Renal pelvis (tissue), 1 donor: ENCODE measurements at regions not wholly inside any gene's neighbourhood (a gene's known extent, or its start where the extent isn't known, plus 50 kb on each side); places are given as distances from the start of the nearest gene placed in this dataset.

Experiments
- DNase-seq: peaks from one replicate; pipeline ENCODE4 v3.0.0-alpha.2; 2013

GRCh38 chr3:106756901-106757300 lies 620.3 kb upstream of the CCDC54 start:
- DNase-seq = no peak

DNA sequence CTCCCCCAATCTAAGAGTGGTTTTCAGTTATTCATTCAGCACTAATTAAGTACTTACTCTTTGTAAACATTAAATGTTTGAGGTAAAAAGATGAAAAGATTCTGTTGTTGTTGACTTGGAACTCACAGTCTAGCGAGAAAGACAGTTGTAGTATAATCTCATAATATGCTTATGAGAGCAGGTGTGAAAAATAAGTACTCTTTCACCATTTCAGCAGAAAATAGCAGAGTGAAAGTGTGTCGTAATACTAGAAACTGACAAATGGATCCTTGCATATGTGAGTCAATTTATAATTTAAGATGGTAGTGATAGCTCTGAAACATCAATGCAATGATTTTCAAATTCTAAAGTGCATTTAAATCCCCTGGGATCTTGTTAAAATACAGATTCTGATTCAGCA lies 618.8 kb upstream of the CCDC54 start:
- DNase-seq = no peak

DNA sequence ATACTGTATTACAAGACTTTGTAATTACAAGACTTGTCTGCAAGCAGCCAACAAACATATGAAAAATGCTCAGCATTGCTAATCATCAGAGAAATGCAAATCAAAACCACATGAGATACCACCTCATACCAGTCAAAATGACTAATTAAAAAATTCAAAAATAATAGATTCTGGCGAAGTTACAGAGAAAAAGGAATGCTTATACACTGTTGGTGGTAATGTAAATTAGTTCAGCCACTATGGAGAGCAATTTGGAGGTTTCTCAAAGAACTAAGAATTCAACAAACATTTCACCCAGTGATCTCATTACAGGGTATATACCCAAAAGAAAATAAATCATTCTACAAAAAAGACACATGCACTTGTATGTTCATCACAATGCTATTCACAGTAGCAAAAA lies 617.5 kb upstream of the CCDC54 start:
- no peak for DNase-seq

GRCh38 chr3:106765342-106765741 lies 611.9 kb upstream of the CCDC54 start:
- no peak for DNase-seq

- peak; percentile 12 for DNase-seq
Observed at GRCh38 chr3:106768941-106769480, 608.2 kb upstream of the CCDC54 start.

GRCh38 chr3:106773795-106774194 lies 603.4 kb upstream of the CCDC54 start:
- no peak for DNase-seq

DNA sequence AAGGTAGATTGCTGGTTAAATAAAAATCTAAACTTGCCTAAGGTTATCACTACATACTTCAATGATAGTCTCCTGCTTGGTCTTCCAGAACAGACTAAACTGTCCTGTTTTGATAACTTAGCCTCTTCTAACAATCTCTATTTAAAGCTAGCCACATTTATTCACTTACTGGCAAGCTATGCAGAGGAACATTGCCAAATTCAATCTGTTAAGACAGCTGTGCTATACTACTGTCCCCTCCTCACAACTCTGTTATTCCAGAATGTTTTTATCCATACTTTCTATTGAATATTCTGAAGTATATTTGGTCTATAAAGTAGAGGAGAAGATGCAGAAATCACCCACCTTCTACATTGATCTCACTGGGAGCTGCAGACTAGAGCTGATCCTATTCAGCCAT lies 594.0 kb upstream of the CCDC54 start:
- peak; percentile 21 for DNase-seq

GRCh38 chr3:106789276-106789675 lies 588.0 kb upstream of the CCDC54 start:
- DNase-seq = no peak

DNA sequence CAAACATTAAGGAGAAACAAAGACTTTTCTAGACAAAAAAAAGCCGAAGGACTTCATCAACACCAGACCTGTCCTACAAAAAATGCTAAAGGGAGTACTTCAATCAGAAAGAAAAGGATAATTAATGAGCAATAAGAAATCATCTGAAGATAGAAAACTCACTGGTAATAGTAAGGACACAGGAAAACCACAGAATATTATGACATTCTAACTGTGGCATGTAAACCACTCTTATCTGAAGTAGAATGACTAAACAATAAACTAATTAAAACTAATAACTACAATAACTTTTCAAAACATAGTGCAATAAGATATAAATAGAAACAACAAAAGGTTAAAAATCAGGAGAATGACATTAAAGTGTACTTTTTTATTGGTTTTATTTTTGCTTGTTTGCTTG lies 584.5 kb upstream of the CCDC54 start:
- DNase-seq = no peak

- DNase-seq = no peak
Observed at GRCh38 chr3:106794442-106794841, 582.8 kb upstream of the CCDC54 start.

GRCh38 chr3:106795553-106795952 lies 581.7 kb upstream of the CCDC54 start:
- no peak for DNase-seq

DNA sequence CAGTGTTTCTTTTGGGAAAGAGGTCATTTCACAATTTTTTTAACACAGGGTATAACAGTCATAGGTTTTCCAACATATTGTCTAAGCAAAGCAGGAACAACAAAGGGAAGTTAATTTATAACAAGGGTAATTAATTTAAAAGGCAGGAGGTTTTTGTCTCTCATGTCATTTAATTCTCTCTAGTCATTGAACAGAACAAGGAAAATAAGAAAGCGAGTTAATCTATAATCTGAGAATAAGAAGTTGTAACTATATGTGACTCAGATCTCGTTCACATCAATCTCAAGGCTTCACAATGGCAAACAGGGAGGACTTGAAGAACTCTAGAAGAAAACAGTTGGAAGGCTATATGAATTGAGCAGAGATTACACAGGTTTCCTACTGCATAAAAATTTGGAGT lies 579.8 kb upstream of the CCDC54 start:
- no peak for DNase-seq

DNA sequence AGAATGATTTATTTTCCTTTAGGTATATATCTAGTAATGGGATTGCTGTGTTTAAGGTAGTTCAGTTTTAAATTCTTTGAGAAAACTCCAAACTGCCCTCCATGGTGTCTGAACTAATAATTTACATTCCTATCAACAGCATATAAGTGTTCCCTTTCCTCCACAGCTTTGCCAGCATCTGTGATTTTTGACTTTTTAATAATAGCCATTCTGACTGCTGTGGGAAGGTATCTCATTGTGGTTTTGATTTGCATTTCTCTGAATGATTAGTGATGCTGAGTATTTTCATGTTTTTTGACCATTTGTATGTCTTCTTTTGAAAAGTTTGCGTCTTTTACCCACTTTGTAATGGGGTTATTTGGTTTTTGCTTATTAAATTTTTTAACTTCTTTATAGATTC lies 571.6 kb upstream of the CCDC54 start:
- no peak for DNase-seq

DNA sequence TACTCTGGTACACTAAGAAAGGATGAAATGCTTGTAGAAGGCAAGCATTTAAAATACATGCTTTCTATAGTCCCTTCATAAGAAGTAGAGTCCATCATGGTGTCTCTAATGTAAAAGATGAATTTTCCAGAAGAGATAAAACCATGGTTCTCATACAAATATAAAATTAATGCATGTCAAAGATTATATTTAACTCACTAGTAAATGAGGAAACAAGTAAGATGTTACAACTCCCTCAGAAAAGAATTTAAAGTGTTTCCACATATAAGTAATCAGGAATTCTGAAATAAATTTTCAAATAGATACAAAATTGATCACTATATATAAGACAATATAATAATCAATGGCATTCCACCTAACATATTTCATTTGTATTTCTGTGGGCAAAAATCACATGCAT lies 570.3 kb upstream of the CCDC54 start:
- DNase-seq = no peak

DNA sequence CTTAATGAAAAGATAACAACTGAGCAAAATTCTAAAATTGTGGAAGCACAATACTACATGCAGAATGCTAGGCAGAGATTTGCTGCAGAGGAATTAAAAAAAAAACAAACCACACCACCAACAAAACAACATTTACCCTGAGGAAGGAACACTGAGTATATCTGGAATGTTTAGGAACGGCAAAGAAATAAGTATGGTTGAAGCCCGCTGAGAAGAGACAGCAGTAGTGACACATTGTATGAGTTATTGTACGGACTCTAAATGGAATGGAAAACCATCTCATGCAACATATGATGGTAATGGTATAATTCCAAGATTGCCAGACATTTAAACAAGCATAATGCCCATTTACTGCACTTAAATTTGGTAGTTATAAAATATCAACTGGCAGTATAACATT lies 568.2 kb upstream of the CCDC54 start:
- DNase-seq = no peak

DNA sequence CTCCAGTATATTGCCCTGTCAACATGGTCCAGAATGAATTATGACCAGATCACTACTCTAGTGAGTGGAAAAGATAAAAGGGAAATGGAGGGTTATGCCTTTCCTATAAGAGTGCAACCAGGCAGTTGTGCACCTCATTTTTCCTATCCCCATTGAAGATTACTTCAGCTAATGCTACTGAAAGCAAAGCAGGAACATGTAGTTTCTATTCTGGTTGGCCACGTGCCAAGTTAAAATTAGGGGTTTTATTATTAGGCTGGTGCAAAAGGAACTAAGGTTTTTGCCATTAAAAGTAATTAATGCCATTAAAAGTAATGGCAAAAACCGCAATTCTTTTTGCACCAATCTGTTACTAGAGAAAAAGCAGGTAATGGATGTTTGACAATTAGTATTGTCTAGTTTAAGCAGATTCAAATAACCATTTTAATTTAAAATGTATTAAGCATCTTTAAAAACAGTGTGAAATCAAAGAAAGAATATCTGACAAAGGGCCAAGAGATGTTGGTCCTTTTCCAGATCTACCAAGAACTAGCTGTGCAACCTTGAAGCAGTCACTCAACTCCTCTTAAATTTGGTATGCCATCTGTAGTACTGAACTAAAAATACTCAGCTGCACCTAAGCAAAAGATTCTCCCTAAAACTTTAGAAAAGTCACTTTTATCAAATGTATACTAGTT lies 567.5 kb upstream of the CCDC54 start:
- no peak for DNase-seq

GRCh38 chr3:106810300-106810875 lies 566.9 kb upstream of the CCDC54 start:
- no peak for DNase-seq

DNA sequence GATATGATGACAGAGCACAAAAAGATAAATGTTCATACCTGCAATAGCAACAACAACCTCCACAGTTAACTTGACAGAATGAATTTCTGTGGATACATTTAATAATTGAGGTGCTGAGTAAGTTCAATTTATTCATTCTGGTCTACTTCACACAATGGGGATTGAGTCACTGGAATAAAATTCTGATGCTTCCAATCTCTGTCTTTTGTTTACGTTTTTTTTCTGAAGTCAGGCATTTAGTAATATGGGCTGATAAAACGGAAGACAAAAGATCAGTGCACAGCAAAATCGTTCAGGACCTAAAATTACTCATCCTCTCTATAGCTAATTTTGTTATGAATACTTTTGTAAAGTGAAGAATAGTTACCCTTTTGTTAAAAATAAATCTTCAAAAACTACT lies 565.9 kb upstream of the CCDC54 start:
- DNase-seq = no peak

- DNase-seq = no peak
Observed at GRCh38 chr3:106813742-106814141, 563.5 kb upstream of the CCDC54 start.

- DNase-seq = no peak
Observed at GRCh38 chr3:106814231-106814630, 563.0 kb upstream of the CCDC54 start.

- DNase-seq = no peak
Observed at GRCh38 chr3:106816838-106817237, 560.4 kb upstream of the CCDC54 start.

DNA sequence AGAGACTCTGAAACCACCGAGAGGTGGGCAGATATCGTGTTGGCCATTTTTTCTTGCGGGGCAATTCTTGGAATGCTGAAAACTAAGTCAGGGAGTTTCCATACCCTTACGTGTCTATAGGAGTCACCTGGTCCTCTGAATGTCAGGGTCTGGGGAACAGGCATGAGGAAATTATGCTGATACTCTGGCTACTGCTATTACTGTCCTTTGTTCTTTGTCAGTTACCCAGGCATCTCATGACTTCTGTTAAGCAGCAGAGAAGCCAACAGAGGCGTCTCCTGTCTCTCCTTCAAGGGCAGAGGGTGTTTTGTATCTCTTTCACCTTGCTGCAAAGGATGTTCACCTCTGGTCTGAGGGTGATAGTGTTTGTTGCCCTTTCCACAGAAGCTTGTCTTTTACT lies 559.5 kb upstream of the CCDC54 start:
- no peak for DNase-seq

GRCh38 chr3:106819440-106819839 lies 557.8 kb upstream of the CCDC54 start:
- DNase-seq = no peak
